Activated B cell treated with CpG ODN at 0.5 μM for 24 hours (primary cell): ENCODE measurements at regions not wholly inside any gene's neighbourhood (a gene's known extent, or its start where the extent isn't known, plus 50 kb on each side); places are given as distances from the start of the nearest gene placed in this dataset.

Experiments
- ATAC-seq: fragments of 200-7000 bp; cut with Tn5 transposase; one replicate; pipeline ENCODE4 v1.10.0; 2021; ENCODE audit warnings: low read depth, mild to moderate bottlenecking, moderate library complexity
- CTCF ChIA-PET: fragments of 350-600 bp; sonication (Branson Sonifier 250); formaldehyde crosslinking; loops from one replicate; lab custom pipeline; 2021; ENCODE audit warnings: antibody characterized with exemption; lab: Charles Lee
- POLR2A ChIA-PET: fragments of 350-600 bp; sonication (Branson Sonifier 250); formaldehyde crosslinking; loops from one replicate; lab custom pipeline; 2021; ENCODE audit warnings: antibody characterized with exemption; lab: Charles Lee
- DNase-seq: peaks from one replicate; pipeline ENCODE4 v3.0.0; 2022
- H3K27ac Mint-ChIP-seq: one replicate; pipeline ENCODE4 v1.8.0; 2020; ENCODE audit warnings: mixed read lengths
- H3K27me3 Mint-ChIP-seq: one replicate; pipeline ENCODE4 v1.8.0; 2021; ENCODE audit warnings: mixed read lengths
- H3K36me3 Mint-ChIP-seq: one replicate; pipeline ENCODE4 v1.8.0; 2021; ENCODE audit warnings: low read depth, mixed read lengths
- H3K4me1 Mint-ChIP-seq: one replicate; pipeline ENCODE4 v1.8.0; 2021; ENCODE audit warnings: mixed read lengths
- H3K4me3 Mint-ChIP-seq: one replicate; pipeline ENCODE4 v1.8.0; 2020; ENCODE audit warnings: mild to moderate bottlenecking, mixed read lengths
- H3K9me3 Mint-ChIP-seq: one replicate; pipeline ENCODE4 v1.8.0; 2020; ENCODE audit warnings: mixed read lengths
- CTCF ChIP-seq: fragments of 200-600 bp; IDR thresholded peaks from one replicate; pipeline ENCODE4 v1.8.0; 2022; ENCODE audit warnings: antibody characterized with exemption, mild to moderate bottlenecking
- intact Hi-C: fragments of 100-400 bp; cut with micrococcal nuclease; formaldehyde crosslinking; loops from one replicate; pipeline ENCODE4 v1.15.1; 2024

- DNase-seq (no peak), ATAC-seq (no peak)
- no peaks in the 10 kb centered on the region for H3K36me3 Mint-ChIP-seq
- ChIA-PET CTCF (no interaction called here), POLR2A (no interaction called here)
- no peak overlapping the region for H3K27ac Mint-ChIP-seq
- no peak for TF ChIP-seq CTCF
- no peak overlapping the region for H3K4me3 Mint-ChIP-seq
- intact Hi-C loops: no loop called here
- H3K4me1 Mint-ChIP-seq: no peaks in the 10 kb centered on the region
- no peaks in the 10 kb centered on the region for H3K27me3 Mint-ChIP-seq
- no peaks in the 10 kb centered on the region for H3K9me3 Mint-ChIP-seq
Measured at GRCh38 chr4:56155432-56155831, 206.7 kb downstream of the CEP135 start.

- no peak for TF ChIP-seq CTCF
- CTCF ChIA-PET: no interaction called here
- H3K27me3 Mint-ChIP-seq: no peaks in the 10 kb centered on the region
Measured at GRCh38 chr4:56149591-56149990, 200.8 kb downstream of the CEP135 start.

DNA sequence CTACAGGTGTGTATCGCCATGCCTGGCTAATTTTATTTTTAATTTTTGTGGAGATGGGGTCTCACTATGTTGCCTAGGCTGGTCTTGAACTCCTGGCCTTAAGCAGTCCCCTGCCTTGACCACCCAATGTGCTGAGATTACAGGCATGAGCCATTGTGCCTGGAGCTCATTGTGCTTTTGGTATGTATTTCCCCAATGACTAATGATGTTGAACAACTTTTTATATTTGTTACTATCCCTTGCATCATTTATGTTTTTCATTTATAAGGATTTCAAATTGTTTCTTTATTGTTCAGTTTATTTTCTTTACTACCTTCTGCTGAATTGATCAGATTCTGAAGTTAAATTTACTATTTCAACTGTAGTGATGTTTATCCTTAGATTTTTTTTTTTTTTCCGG, 199.7 kb downstream of the CEP135 start:
- CTCF ChIA-PET: no interaction called here
- Mint-ChIP-seq H3K9me3 (no peaks in the 10 kb centered on the region), H3K36me3 (no peaks in the 10 kb centered on the region), H3K27me3 (no peaks in the 10 kb centered on the region), H3K27ac (no peak overlapping the region), H3K4me1 (no peaks in the 10 kb centered on the region), H3K4me3 (no peak overlapping the region)
- no peak for TF ChIP-seq CTCF
- POLR2A ChIA-PET: no interaction called here
- ATAC-seq (no peak), DNase-seq (no peak)
- intact Hi-C loops: no loop called here

More at GRCh38 chr4:56149591-56149990, 200.8 kb downstream of the CEP135 start:
- no peak for ATAC-seq
- no peaks in the 10 kb centered on the region for H3K4me1 Mint-ChIP-seq
- DNase-seq: no peak
- POLR2A ChIA-PET: no interaction called here
- H3K9me3 Mint-ChIP-seq: no peaks in the 10 kb centered on the region
- H3K27ac Mint-ChIP-seq: no peak overlapping the region
- no peaks in the 10 kb centered on the region for H3K36me3 Mint-ChIP-seq
- H3K4me3 Mint-ChIP-seq: no peak overlapping the region
- intact Hi-C loops: no loop called here

GRCh38 chr4:56147371-56147770, 198.6 kb downstream of the CEP135 start:
- H3K27ac Mint-ChIP-seq: no peak overlapping the region
- ChIA-PET POLR2A (no interaction called here), CTCF (no interaction called here)

GRCh38 chr4:56146956-56147355, 198.2 kb downstream of the CEP135 start:
- Mint-ChIP-seq H3K4me3 (no peak overlapping the region), H3K36me3 (no peaks in the 10 kb centered on the region), H3K27me3 (no peaks in the 10 kb centered on the region), H3K4me1 (no peaks in the 10 kb centered on the region), H3K27ac (no peak overlapping the region), H3K9me3 (no peaks in the 10 kb centered on the region)
- ATAC-seq (no peak), DNase-seq (no peak)
- intact Hi-C loops: no loop called here
- ChIA-PET POLR2A (no interaction called here), CTCF (no interaction called here)
- TF ChIP-seq CTCF: no peak

More at GRCh38 chr4:56147371-56147770, 198.6 kb downstream of the CEP135 start:
- no peaks in the 10 kb centered on the region for H3K27me3 Mint-ChIP-seq
- no peak for TF ChIP-seq CTCF
- no peak for DNase-seq
- no peak overlapping the region for H3K4me3 Mint-ChIP-seq
- intact Hi-C loops: no loop called here
- no peaks in the 10 kb centered on the region for H3K9me3 Mint-ChIP-seq
- H3K4me1 Mint-ChIP-seq: no peaks in the 10 kb centered on the region
- no peaks in the 10 kb centered on the region for H3K36me3 Mint-ChIP-seq
- no peak for ATAC-seq
